ENCODE measurements at regions not wholly inside any gene's neighbourhood (a gene's known extent, or its start where the extent isn't known, plus 50 kb on each side); places are given as distances from the start of the nearest gene placed in this dataset.

DNA sequence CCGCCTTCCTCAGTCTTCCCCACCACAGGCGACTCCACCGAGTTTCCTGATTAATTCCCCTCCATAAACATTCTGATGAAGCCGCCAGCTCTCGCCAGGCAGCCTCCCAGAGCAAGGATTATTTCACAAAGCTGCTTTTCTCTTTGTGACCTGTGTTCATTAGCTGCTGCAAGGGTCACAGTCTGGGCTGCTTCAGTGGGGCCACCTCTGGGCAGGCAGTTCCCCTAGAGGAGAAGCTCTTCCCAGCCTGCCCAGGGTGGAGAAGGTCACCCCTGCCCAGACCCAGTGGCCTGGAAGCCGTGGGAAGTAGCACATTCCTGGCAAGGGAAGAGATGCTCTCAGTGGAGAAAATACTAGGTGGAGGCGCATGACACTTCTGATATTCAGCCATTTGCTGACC is 58.4 kb upstream of the RAPGEF1 start:
- TF ChIP-seq, protein P1, sequence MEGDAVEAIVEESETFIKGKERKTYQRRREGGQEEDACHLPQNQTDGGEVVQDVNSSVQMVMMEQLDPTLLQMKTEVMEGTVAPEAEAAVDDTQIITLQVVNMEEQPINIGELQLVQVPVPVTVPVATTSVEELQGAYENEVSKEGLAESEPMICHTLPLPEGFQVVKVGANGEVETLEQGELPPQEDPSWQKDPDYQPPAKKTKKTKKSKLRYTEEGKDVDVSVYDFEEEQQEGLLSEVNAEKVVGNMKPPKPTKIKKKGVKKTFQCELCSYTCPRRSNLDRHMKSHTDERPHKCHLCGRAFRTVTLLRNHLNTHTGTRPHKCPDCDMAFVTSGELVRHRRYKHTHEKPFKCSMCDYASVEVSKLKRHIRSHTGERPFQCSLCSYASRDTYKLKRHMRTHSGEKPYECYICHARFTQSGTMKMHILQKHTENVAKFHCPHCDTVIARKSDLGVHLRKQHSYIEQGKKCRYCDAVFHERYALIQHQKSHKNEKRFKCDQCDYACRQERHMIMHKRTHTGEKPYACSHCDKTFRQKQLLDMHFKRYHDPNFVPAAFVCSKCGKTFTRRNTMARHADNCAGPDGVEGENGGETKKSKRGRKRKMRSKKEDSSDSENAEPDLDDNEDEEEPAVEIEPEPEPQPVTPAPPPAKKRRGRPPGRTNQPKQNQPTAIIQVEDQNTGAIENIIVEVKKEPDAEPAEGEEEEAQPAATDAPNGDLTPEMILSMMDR (IDR thresholded peaks at IDR 0.05; ENCODE audit: extremely low read depth in 1 of 2, insufficient read depth in 1 of 2, low read depth in 1 of 2, low read length in 2 of 2), result no peak
- TF ChIP-seq EZH2 (IDR thresholded peaks at IDR 0.05; ENCODE audit: borderline replicate concordance, low read depth, low read length, severe bottlenecking) (no peak), POLR2AphosphoS5 (IDR thresholded peaks at IDR 0.05; ENCODE audit: insufficient read depth, low read depth, low read length) (no peak), MAX (IDR thresholded peaks at IDR 0.05; ENCODE audit: insufficient read depth, insufficient read length) (no peak), GATA2 (IDR thresholded peaks at IDR 0.05; ENCODE audit: insufficient read depth, insufficient read length, low read depth, low read length) (no peak)

Measured in endothelial cell of umbilical vein (primary cell).